ENCODE measurements at regions not wholly inside any gene's neighbourhood (a gene's known extent, or its start where the extent isn't known, plus 50 kb on each side); places are given as distances from the start of the nearest gene placed in this dataset.
"Not testable (repeated sequence)": the region's sequence is repeated elsewhere in the genome, so short reads cannot be mapped to it uniquely, and the experiment has no call there.

DNA sequence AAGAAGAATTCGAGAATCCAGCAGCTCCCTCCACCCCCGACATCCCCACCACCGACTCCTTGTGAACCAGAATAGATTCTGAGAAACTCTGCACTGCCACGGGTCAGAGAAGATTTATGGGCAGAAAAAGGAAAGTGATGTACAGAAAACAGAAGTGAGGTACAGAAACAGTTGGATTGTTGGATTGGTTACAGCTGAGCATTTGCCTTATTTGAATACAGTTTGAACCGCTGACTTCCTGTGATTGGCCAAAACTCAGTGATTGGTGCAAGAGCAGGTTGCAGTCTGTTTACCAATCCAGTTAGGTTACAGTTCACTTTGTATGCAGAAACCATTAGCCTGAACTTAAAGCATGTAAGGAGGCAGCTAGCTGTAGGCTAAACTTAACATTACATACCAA, 131.2 kb upstream of the HDDC2 start:
- no peak for DNase-seq

DNA sequence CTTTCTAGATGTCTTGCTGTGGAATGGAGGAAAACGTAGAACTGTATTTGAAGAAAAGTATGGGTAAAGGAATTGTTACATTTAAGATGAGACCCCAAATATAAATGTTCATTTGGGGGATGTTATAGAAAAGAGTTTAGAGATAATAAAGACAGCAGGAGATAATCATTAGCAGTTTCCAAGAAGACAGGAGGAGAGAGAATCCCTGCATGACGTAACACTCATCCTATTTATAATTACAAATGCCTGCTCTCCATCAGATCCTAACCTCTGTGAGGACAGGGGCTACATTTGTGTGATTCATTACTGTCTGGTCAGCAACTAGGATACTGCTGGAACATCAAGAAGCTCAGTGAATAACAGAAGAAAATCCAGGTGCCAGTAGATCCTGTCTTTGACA, 133.0 kb upstream of the HDDC2 start:
- no peak for DNase-seq

DNA sequence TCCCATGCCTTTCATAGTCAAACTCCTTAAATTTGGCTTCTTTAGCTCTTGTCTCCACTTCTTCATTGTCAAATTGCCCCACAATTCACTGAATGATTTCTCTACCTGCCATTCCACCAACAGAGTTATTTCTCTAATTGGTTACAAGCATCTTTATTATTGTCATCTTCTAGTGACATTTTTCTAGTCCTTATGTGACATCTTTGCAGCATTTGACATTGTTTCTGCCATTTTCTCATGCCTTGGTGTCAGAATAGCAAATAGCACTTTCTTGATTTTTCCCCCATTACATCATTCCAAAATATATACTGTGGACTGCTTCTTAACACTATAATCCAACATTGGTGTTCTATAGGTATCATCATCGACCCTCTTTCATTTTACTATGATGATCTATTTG, 137.7 kb upstream of the HDDC2 start:
- no peak for DNase-seq

DNA sequence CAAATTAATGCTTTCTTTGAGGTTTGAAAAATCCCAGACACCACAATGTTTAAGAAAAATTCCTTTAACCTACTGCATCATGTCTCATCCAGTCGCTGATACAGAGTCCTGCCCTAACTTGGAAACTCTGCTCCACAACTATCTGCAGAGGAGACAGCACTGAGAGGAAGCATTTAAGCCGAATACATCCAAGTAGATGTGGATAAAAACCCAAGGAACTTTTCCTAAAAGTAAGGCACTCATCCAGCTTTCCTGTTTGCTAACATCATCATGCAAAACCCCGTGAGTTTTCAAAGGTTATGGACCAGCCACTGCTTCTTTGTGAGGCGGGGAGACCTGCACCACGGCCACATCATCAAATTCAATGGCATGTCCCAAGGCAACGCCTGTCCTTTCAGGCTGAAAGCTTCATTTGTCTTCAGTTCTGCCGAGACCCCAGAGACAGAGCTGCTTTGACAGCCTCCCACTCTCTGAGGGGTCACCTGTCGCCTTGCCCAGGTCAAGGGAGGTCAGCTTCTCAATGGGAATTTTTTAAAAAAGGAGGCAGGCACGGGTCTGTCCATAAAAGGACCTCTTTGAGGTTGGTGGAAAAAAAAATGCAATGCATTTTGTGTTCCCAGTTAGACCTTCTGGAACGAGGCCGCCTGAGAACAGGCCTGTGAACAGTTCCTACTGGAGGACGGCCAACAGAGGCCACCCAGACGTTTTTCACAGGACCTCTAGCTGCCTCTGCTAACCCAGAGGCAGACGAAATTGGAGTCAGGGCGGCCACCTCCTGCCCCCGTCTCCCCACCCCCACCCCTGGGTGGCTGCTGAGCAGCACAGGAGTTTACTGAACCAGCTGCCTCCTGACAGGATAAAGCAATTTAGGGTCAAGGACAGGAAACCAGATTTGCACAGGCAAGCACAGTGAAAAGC, 142.5 kb upstream of the HDDC2 start:
- DNase-seq, result no peak

DNA sequence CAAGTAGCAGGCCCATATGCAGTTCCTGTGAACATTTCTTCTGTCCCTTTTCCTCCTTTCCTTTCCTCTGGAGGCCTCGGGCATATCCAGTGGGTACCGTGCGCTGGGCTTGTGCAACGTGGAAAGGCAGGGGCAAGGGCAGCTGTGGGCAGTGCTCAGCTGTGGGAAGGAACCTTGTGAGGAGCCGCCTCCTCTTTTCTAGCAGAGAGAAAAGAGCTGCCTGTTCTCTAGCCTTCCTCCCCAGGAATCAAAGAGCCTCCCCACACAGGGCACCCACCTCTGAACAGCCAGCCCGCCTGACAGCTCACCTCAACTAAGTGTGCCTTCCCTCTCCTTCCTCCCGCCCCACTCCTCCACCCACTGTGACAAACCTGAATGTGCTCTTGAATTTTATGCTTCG, 143.3 kb upstream of the HDDC2 start:
- DNase-seq, result no peak

- no peak for DNase-seq
Measured at GRCh38 chr6:125446011-125446410, 144.2 kb upstream of the HDDC2 start.

DNA sequence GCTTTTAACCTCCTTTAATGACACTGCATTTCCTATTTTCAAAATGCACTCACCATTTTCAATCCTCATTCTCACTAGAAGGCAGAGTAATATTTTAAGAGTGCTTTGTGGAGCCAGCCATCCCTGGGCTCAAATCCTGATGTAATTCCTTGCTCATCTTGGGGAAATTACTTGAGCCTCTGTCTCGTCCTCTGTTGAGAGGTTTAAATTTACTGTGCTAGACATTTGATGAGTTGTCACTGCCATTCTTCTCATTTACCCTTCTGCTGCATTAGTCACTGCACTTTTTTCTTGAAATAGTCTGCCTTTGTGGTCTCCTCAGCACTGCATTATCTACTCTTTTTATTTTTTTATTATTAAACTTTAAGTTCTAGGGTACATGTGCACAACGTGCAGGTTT, 150.0 kb upstream of the HDDC2 start:
- no peak for DNase-seq

GRCh38 chr6:125453516-125453915, 151.7 kb upstream of the HDDC2 start:
- no peak for DNase-seq

DNA sequence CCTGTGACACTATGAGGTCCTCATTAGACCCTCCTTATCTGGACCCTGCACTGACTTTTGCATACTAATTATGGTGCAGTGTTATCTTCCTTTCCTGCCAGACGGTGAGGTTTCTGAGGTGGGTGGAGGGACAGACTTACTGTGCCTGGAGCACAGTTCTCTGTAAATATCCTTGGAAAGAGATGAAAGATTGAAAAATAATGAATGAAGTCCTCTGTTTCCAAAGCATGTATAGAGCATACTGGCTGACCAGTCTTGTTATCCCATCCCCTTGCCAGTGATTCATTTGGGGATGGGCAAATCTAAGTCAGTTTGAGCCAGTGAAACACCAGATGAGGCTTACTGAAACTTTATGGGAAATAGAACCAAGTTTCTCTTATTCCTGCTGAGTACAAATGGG, 152.6 kb upstream of the HDDC2 start:
- DNase-seq, result no peak

DNA sequence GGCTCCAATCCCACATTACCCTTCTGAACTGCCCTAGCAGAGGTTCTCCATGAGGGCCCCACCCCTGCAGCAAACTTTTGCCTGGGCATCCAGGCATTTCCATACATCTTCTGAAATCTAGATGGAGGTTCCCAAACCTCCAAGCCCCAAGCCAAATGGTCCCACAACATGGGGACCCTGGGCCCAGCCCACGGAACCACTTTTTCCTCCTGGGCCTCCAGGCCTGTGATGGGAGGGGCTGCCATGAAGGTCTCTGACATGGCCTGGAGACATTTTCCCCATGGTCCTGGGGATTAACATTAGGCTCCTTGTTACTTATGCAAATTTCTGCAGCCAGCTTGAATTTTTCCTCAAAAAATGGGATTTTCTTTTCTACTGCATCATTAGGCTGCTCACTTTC, 156.7 kb upstream of the HDDC2 start:
- not testable (repeated sequence) for DNase-seq

DNA sequence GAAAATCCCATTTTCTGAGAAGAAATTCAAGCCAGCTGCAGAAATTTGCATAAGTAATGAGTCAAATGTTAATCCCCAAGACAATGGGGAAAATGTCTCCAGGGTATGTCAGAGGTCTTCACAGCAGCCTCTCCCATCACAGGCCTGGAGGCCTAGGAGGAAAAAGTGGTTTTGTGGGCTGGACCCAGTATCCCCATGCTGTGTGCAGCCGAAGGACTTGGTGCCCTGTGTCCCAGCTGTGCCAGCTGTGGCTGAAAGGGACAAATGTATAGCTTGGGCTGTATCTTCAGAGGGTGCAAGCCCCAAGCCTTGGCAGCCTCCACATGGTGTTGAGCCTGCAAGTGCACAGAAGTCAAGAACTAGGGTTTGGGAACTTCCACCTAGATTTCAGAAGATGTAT, 163.6 kb upstream of the HDDC2 start:
- not testable (repeated sequence) for DNase-seq

DNA sequence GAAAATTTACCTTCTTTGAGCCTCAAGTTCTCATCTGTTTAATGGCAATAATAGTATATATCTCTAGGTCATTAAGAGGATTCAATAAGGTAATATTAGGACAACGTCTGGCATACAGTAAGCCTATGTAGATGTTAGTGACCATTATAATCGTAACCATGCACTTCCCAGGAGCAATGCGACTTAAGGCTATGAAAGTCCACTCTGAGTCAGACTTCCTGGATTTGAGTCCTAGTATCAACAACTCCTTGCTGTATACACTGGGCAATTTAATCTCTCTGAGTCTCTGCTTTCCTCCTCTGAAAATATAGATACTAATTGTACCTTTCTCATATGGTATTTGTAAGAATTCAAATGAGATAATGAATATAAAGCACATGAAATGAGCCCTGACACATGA, 168.1 kb upstream of the HDDC2 start:
- no peak for DNase-seq

GRCh38 chr6:125471667-125472066, 169.9 kb upstream of the HDDC2 start:
- no peak for DNase-seq

GRCh38 chr6:125474061-125474460, 172.3 kb upstream of the HDDC2 start:
- no peak for DNase-seq

GRCh38 chr6:125477156-125477555, 175.4 kb upstream of the HDDC2 start:
- no peak for DNase-seq

DNA sequence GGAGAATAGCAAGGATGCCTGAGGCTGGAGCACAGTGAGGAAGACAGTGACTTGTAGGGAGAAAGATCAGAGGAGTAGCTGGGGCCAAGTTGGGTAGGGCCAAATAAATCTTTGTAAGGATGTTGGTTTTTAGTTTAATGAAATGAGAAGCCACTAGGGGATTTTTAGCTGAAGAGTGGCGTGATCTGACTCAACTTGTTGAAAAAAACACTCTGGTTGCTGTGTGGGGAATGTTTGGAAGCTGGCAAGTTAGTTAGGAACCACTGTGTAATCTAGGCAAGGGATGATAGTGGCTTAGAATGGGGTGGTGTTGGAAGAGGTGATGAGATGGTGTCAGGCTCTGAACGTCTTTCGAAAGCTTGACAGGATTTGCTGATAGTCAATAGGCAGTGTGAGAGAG, 176.1 kb upstream of the HDDC2 start:
- DNase-seq, result no peak

GRCh38 chr6:125480146-125480545, 178.4 kb upstream of the HDDC2 start:
- no peak for DNase-seq

DNA sequence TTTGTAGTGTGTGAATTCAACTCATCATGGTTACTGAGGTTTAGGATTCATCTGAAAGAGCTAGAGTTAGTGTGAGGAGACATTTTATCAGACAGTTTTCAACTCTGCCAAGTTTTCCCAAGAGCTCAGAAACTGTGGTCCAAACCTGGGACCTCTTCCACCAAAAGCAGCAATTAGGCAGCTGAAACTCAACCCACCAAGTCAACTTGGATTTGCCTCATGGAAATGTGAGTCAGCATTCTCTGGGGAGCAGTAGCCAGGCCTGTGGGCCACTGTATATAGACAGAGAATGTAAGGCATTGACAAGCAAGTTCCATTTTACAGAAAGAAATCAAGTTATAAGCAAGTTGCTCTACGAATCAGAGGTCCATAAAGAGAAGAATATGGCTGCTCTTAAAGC, 178.8 kb upstream of the HDDC2 start:
- DNase-seq, result no peak

- no peak for DNase-seq
Measured at GRCh38 chr6:125481056-125481455, 179.3 kb upstream of the HDDC2 start.

GRCh38 chr6:125485757-125486156, 184.0 kb upstream of the HDDC2 start:
- DNase-seq, result no peak

GRCh38 chr6:125486881-125487280, 185.1 kb upstream of the HDDC2 start:
- no peak for DNase-seq

- DNase-seq, result no peak
Measured at GRCh38 chr6:125489579-125490285, 188.0 kb upstream of the HDDC2 start.

DNA sequence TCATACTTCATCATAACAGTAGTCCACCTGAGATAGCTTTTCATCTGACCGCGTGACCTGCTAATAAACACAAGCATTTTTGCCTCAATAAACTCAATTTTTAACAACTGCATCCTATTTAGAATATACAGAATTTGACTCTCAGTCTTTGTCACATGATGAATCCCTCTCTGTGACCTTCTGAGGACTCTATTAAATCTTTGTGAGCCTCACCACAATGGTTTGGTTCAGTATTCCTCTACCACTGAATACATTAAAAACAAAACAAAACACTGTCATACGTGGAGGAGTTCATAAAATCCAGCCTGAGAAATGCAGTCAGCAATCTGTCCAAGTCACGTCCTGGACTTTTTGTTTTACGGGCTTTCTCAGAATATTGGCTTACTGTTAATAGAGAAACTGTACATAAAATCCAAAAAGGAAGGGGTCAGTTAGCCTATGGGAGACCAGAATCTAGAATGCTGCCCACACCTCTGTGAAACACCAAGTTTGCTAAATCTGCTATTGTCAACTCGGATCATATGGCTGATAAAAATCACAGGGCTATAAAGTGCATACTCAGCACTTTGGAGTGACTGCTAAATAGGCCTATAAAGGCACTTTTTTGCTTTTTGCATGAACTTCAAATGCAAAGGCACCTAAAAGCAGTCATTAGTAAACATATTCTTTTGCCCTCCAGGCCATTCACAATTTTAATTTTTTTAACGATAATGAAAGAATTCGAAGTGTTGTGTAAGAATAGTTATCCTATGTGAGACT, 190.3 kb upstream of the HDDC2 start:
- no peak for DNase-seq

DNA sequence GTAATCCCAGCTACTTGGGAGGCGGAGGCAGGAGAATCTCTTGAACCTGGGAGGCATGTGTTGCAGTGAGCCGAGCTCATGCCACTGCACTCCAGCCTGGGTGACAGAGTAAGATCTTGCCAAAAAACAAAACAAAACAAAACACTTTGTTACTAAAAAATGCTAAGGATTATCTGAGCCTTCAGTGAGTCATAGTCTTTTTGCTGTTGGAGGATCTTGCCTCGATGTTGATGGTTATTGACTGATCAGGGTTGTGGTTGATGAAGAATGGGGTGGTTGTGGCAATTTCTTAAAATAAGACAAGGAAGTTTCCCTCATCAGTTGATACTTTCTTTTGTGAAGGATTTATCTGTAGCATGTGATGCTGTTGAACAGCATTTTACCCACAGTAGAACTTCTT, 196.8 kb upstream of the HDDC2 start:
- no peak for DNase-seq

All from NCI-H2171 (cell line).